ENCODE measurements at regions not wholly inside any gene's neighbourhood (a gene's known extent, or its start where the extent isn't known, plus 50 kb on each side); places are given as distances from the start of the nearest gene placed in this dataset.
A peak's percentile ranks its signal among the peaks of the same experiment; 100 is the strongest.

- no peak overlapping the region for H3K4me3 Mint-ChIP-seq
- CTCF ChIA-PET, result no interaction called here
- H3K27me3 Mint-ChIP-seq, result peaks cover 6% of the 10 kb centered on the region
- no peak overlapping the region for H3K27ac Mint-ChIP-seq
- H3K36me3 Mint-ChIP-seq (ENCODE audit: low read depth), result no peaks in the 10 kb centered on the region
- H3K4me1 Mint-ChIP-seq (ENCODE audit: low read depth), result peaks cover 4% of the 10 kb centered on the region
- intact Hi-C loops (cut with micrococcal nuclease), result no loop called here
- no peaks in the 10 kb centered on the region for H3K9me3 Mint-ChIP-seq
- DNase-seq (no peak), ATAC-seq (no peak)
- TF ChIP-seq CTCF (IDR thresholded peaks at IDR 0.05), result no peak
- POLR2A ChIA-PET, result no interaction called here
Measured at GRCh38 chr1:239918634-239919033, 173.0 kb upstream of the FMN2 start.

GRCh38 chr1:239920214-239920613, 171.5 kb upstream of the FMN2 start:
- POLR2A ChIA-PET, result no interaction called here
- CTCF ChIA-PET, result no interaction called here
- no peaks in the 10 kb centered on the region for H3K36me3 Mint-ChIP-seq (ENCODE audit: low read depth)
- ATAC-seq, result no peak
- DNase-seq, result no peak
- peaks cover 6% of the 10 kb centered on the region for H3K27me3 Mint-ChIP-seq
- intact Hi-C loops (cut with micrococcal nuclease), result no loop called here
- peaks cover 4% of the 10 kb centered on the region for H3K4me1 Mint-ChIP-seq (ENCODE audit: low read depth)
- H3K9me3 Mint-ChIP-seq, result no peaks in the 10 kb centered on the region
- no peak overlapping the region for H3K4me3 Mint-ChIP-seq
- H3K27ac Mint-ChIP-seq, result no peak overlapping the region
- TF ChIP-seq CTCF (IDR thresholded peaks at IDR 0.05), result no peak

- no peak overlapping the region for H3K27ac Mint-ChIP-seq
- H3K4me1 Mint-ChIP-seq (ENCODE audit: low read depth), result peaks cover 4% of the 10 kb centered on the region
- peaks cover 3% of the 10 kb centered on the region for H3K27me3 Mint-ChIP-seq
- POLR2A ChIA-PET, result no interaction called here
- no peaks in the 10 kb centered on the region for H3K9me3 Mint-ChIP-seq
- CTCF ChIA-PET, result no interaction called here
- H3K36me3 Mint-ChIP-seq (ENCODE audit: low read depth), result no peaks in the 10 kb centered on the region
- intact Hi-C loops (cut with micrococcal nuclease), result no loop called here
- no peak for TF ChIP-seq CTCF (IDR thresholded peaks at IDR 0.05)
- DNase-seq (no peak), ATAC-seq (peak; percentile 37)
- H3K4me3 Mint-ChIP-seq, result no peak overlapping the region
Measured at GRCh38 chr1:239922778-239923522, 168.7 kb upstream of the FMN2 start.

GRCh38 chr1:239924741-239925350, 166.8 kb upstream of the FMN2 start:
- intact Hi-C loops (cut with micrococcal nuclease), result no loop called here
- Mint-ChIP-seq H3K27ac (no peak overlapping the region), H3K4me1 (ENCODE audit: low read depth) (peaks cover 4% of the 10 kb centered on the region), H3K36me3 (ENCODE audit: low read depth) (no peaks in the 10 kb centered on the region), H3K9me3 (no peaks in the 10 kb centered on the region), H3K27me3 (no peaks in the 10 kb centered on the region), H3K4me3 (no peak overlapping the region)
- CTCF ChIA-PET, result interaction anchor here (1.2 to 1.5 kb wide), 2 partner anchors 27 to 28 kb away, joined by 3 to 4 read pairs; no protein-coding TSS in a partner anchor
- TF ChIP-seq CTCF (IDR thresholded peaks at IDR 0.05), result no peak
- POLR2A ChIA-PET, result no interaction called here
- ATAC-seq (no peak), DNase-seq (no peak)

- no peak for DNase-seq
- no peak for TF ChIP-seq CTCF (IDR thresholded peaks at IDR 0.05)
- Mint-ChIP-seq H3K36me3 (ENCODE audit: low read depth) (no peaks in the 10 kb centered on the region), H3K27me3 (no peaks in the 10 kb centered on the region), H3K27ac (no peak overlapping the region), H3K4me1 (ENCODE audit: low read depth) (peaks cover 4% of the 10 kb centered on the region), H3K9me3 (no peaks in the 10 kb centered on the region), H3K4me3 (no peak overlapping the region)
- intact Hi-C loops (cut with micrococcal nuclease), result no loop called here
- ChIA-PET POLR2A (no interaction called here), CTCF (no interaction called here)
- no peak for ATAC-seq
Measured at GRCh38 chr1:239926184-239926583, 165.5 kb upstream of the FMN2 start.

Data from activated CD8-positive, alpha-beta T cell treated with anti-CD3 and anti-CD28 coated beads for 36 hours (primary cell).